ENCODE measurements at regions not wholly inside any gene's neighbourhood (a gene's known extent, or its start where the extent isn't known, plus 50 kb on each side); places are given as distances from the start of the nearest gene placed in this dataset.
"Not testable (repeated sequence)": the region's sequence is repeated elsewhere in the genome, so short reads cannot be mapped to it uniquely, and the experiment has no call there.

GRCh38 chr2:111434608-111434939 lies 313.9 kb downstream of the BCL2L11 start:
- H3K4me3 ChIP-seq; DNase-seq; H3K4me1 ChIP-seq; H3K27ac ChIP-seq; ATAC-seq; intact Hi-C loops (cut with DNase I); H3K27me3 ChIP-seq; H3K36me3 ChIP-seq; H3K9me3 ChIP-seq: not testable (repeated sequence)

GRCh38 chr2:111435553-111436310 lies 315.0 kb downstream of the BCL2L11 start:
- ATAC-seq; H3K4me1 ChIP-seq; H3K9me3 ChIP-seq; intact Hi-C loops (cut with DNase I); H3K36me3 ChIP-seq; H3K27me3 ChIP-seq; DNase-seq; H3K4me3 ChIP-seq; H3K27ac ChIP-seq: not testable (repeated sequence)

- H3K4me1 ChIP-seq; ATAC-seq; DNase-seq; H3K36me3 ChIP-seq; H3K27me3 ChIP-seq; intact Hi-C loops (cut with DNase I); H3K9me3 ChIP-seq; H3K27ac ChIP-seq; H3K4me3 ChIP-seq: not testable (repeated sequence)
Observed at GRCh38 chr2:111436411-111436810, 315.7 kb downstream of the BCL2L11 start.

GRCh38 chr2:111437288-111437990 lies 316.7 kb downstream of the BCL2L11 start:
- H3K9me3 ChIP-seq; H3K4me3 ChIP-seq; intact Hi-C loops (cut with DNase I); H3K27me3 ChIP-seq; ATAC-seq; DNase-seq; H3K4me1 ChIP-seq; H3K36me3 ChIP-seq; H3K27ac ChIP-seq: not testable (repeated sequence)

- DNase-seq; H3K4me3 ChIP-seq; H3K27me3 ChIP-seq; H3K9me3 ChIP-seq; intact Hi-C loops (cut with DNase I); H3K27ac ChIP-seq; H3K4me1 ChIP-seq; H3K36me3 ChIP-seq; ATAC-seq: not testable (repeated sequence)
Observed at GRCh38 chr2:111438161-111438560, 317.4 kb downstream of the BCL2L11 start.

- H3K4me3 ChIP-seq; DNase-seq; intact Hi-C loops (cut with DNase I); H3K4me1 ChIP-seq; H3K27me3 ChIP-seq; H3K36me3 ChIP-seq; ATAC-seq; H3K9me3 ChIP-seq; H3K27ac ChIP-seq: not testable (repeated sequence)
Observed at GRCh38 chr2:111439237-111439636, 318.5 kb downstream of the BCL2L11 start.

- ATAC-seq; DNase-seq; H3K4me1 ChIP-seq; H3K27ac ChIP-seq; H3K4me3 ChIP-seq; H3K36me3 ChIP-seq; H3K9me3 ChIP-seq; H3K27me3 ChIP-seq; intact Hi-C loops (cut with DNase I): not testable (repeated sequence)
Observed at GRCh38 chr2:111441614-111442013, 320.9 kb downstream of the BCL2L11 start.

- DNase-seq; H3K27ac ChIP-seq; H3K9me3 ChIP-seq; ATAC-seq; H3K27me3 ChIP-seq; H3K4me1 ChIP-seq; H3K4me3 ChIP-seq; intact Hi-C loops (cut with DNase I); H3K36me3 ChIP-seq: not testable (repeated sequence)
Observed at GRCh38 chr2:111442767-111443454, 322.2 kb downstream of the BCL2L11 start.

GRCh38 chr2:111444516-111444915 lies 323.8 kb downstream of the BCL2L11 start:
- ATAC-seq = peak; percentile 26
- H3K4me3 ChIP-seq; H3K36me3 ChIP-seq; H3K4me1 ChIP-seq; H3K27ac ChIP-seq; H3K27me3 ChIP-seq; DNase-seq; H3K9me3 ChIP-seq; intact Hi-C loops (cut with DNase I): not testable (repeated sequence)

GRCh38 chr2:111445191-111445929 lies 324.6 kb downstream of the BCL2L11 start:
- ATAC-seq; intact Hi-C loops (cut with DNase I); H3K4me3 ChIP-seq; H3K27me3 ChIP-seq; DNase-seq; H3K4me1 ChIP-seq; H3K36me3 ChIP-seq; H3K27ac ChIP-seq; H3K9me3 ChIP-seq: not testable (repeated sequence)

- intact Hi-C loops (cut with DNase I); H3K9me3 ChIP-seq; H3K4me1 ChIP-seq; DNase-seq; H3K27ac ChIP-seq; ATAC-seq; H3K36me3 ChIP-seq; H3K4me3 ChIP-seq; H3K27me3 ChIP-seq: not testable (repeated sequence)
Observed at GRCh38 chr2:111445941-111446340, 325.2 kb downstream of the BCL2L11 start.

GRCh38 chr2:111447482-111447881 lies 326.8 kb downstream of the BCL2L11 start:
- H3K36me3 ChIP-seq; DNase-seq; H3K27ac ChIP-seq; H3K4me3 ChIP-seq; ATAC-seq; H3K9me3 ChIP-seq; intact Hi-C loops (cut with DNase I); H3K4me1 ChIP-seq; H3K27me3 ChIP-seq: not testable (repeated sequence)

- H3K9me3 ChIP-seq; H3K4me1 ChIP-seq; DNase-seq; H3K4me3 ChIP-seq; H3K27me3 ChIP-seq; intact Hi-C loops (cut with DNase I); H3K36me3 ChIP-seq; ATAC-seq; H3K27ac ChIP-seq: not testable (repeated sequence)
Observed at GRCh38 chr2:111448796-111449195, 328.1 kb downstream of the BCL2L11 start.

- H3K4me3 ChIP-seq; H3K27ac ChIP-seq; intact Hi-C loops (cut with DNase I); H3K36me3 ChIP-seq; DNase-seq; H3K27me3 ChIP-seq; H3K4me1 ChIP-seq; H3K9me3 ChIP-seq; ATAC-seq: not testable (repeated sequence)
Observed at GRCh38 chr2:111450526-111450925, 329.8 kb downstream of the BCL2L11 start.

Data from upper lobe of right lung (tissue), 1 donor.